Hepatocyte (in vitro differentiated cells): ENCODE measurements at regions not wholly inside any gene's neighbourhood (a gene's known extent, or its start where the extent isn't known, plus 50 kb on each side); places are given as distances from the start of the nearest gene placed in this dataset.
A peak's percentile ranks its signal among the peaks of the same experiment; 100 is the strongest.

Experiments
- DNase-seq: peaks from one replicate; pipeline ENCODE4 v3.0.0-alpha.2; 2016; ENCODE audit warnings: low spot score
- H2AFZ ChIP-seq: fragments of 200-600 bp; sonication (generic); 2 replicates; pipeline ENCODE4 v1.6.0; 2016; ENCODE audit warnings: antibody characterized with exemption, mild to moderate bottlenecking
- H3K27ac ChIP-seq: fragments of 200-600 bp; sonication (generic); 2 replicates; pipeline ENCODE4 v1.5.1; 2016; ENCODE audit warnings: mild to moderate bottlenecking
- H3K27me3 ChIP-seq: fragments of 200-600 bp; sonication (generic); 2 replicates; pipeline ENCODE4 v1.6.1; 2016
- H3K36me3 ChIP-seq: fragments of 200-600 bp; sonication (generic); replicated peaks from 2 replicates; pipeline ENCODE4 v1.5.1; 2016; ENCODE audit warnings: low read depth; ENCODE audit not compliant: insufficient read depth
- H3K4me1 ChIP-seq: fragments of 200-600 bp; sonication (generic); 2 replicates; pipeline ENCODE4 v1.5.1; 2016; ENCODE audit warnings: mild to moderate bottlenecking, moderate library complexity; ENCODE audit not compliant: insufficient read depth
- H3K4me2 ChIP-seq: fragments of 200-600 bp; sonication (generic); 2 replicates; pipeline ENCODE4 v1.6.0; 2016
- H3K4me3 ChIP-seq: fragments of 200-600 bp; sonication (generic); 2 replicates; pipeline ENCODE4 v1.5.1; 2016; ENCODE audit warnings: mild to moderate bottlenecking
- H3K79me2 ChIP-seq: fragments of 200-600 bp; sonication (generic); 2 replicates; pipeline ENCODE4 v1.6.0; 2017; ENCODE audit warnings: mild to moderate bottlenecking
- H3K9me2 ChIP-seq: fragments of 200-600 bp; sonication (generic); replicated peaks from 2 replicates; pipeline ENCODE4 v1.6.0; 2017; ENCODE audit warnings: mild to moderate bottlenecking; ENCODE audit not compliant: insufficient read depth
- H3K9me3 ChIP-seq: fragments of 200-600 bp; sonication (generic); 2 replicates; pipeline ENCODE4 v1.5.1; 2016; ENCODE audit warnings: low read depth, mild to moderate bottlenecking
- H4K20me1 ChIP-seq: fragments of 200-600 bp; sonication (generic); 2 replicates; pipeline ENCODE4 v1.6.0; 2016; ENCODE audit warnings: mild to moderate bottlenecking; ENCODE audit not compliant: insufficient read depth, poor library complexity, severe bottlenecking
- CTCF ChIP-seq: fragments of 200-600 bp; sonication (generic); IDR thresholded peaks from 2 replicates; pipeline ENCODE4 v1.5.1; 2016; ENCODE audit warnings: antibody characterized with exemption, mild to moderate bottlenecking; ENCODE audit not compliant: poor library complexity
- EZH2 ChIP-seq: fragments of 200-600 bp; sonication (generic); IDR thresholded peaks from 2 replicates; pipeline ENCODE4 v1.6.1; 2016; ENCODE audit warnings: antibody characterized with exemption, mild to moderate bottlenecking, borderline replicate concordance
- EZH2phosphoT487 ChIP-seq: fragments of 200-600 bp; sonication (generic); IDR thresholded peaks from one replicate; pipeline ENCODE4 v1.6.1; 2018; ENCODE audit warnings: antibody characterized with exemption, mild to moderate bottlenecking, low read depth, moderate library complexity; ENCODE audit not compliant: unreplicated experiment, severe bottlenecking
- WGBS: methylation state at CpG from one replicate; pipeline ENCODE4 v1.1.6; 2016; ENCODE audit warnings: low lambda C conversion rate; ENCODE audit errors: missing lambda C conversion rate; 5-methylcytosine and 5-hydroxymethylcytosine counted together

GRCh38 chr11:98289617-98290263 lies 731.0 kb upstream of the CNTN5 start:
- Histone ChIP-seq H3K79me2 (no peaks in the 10 kb centered on the region), H3K9me2 (no peaks in the 10 kb centered on the region)
- 84% methylated on average over 3 of the region's 3 CpGs for WGBS

GRCh38 chr11:98296091-98296880 lies 724.5 kb upstream of the CNTN5 start:
- Histone ChIP-seq H3K36me3 (no peaks in the 10 kb centered on the region), H3K4me3 (no peak overlapping the region)
- 66% methylated on average over 4 of the region's 4 CpGs for WGBS

More at GRCh38 chr11:98289617-98290263, 731.0 kb upstream of the CNTN5 start:
- Histone ChIP-seq H4K20me1 (no peaks in the 10 kb centered on the region), H3K4me3 (no peak overlapping the region), H3K27ac (no peak overlapping the region), H3K4me1 (no peaks in the 10 kb centered on the region), H3K4me2 (no peak overlapping the region), H3K36me3 (no peaks in the 10 kb centered on the region), H3K27me3 (no peaks in the 10 kb centered on the region), H2AFZ (no peak overlapping the region), H3K9me3 (no peaks in the 10 kb centered on the region)
- no peak for DNase-seq
- no peak for TF ChIP-seq EZH2phosphoT487
- TF ChIP-seq EZH2, result no peak
- no peak for TF ChIP-seq CTCF

GRCh38 chr11:98300719-98301118 lies 720.0 kb upstream of the CNTN5 start:
- no peak overlapping the region for H2AFZ ChIP-seq
- no peaks in the 10 kb centered on the region for H3K9me2 ChIP-seq
- no peaks in the 10 kb centered on the region for H4K20me1 ChIP-seq
- H3K36me3 ChIP-seq, result no peaks in the 10 kb centered on the region
- H3K27ac ChIP-seq, result no peak overlapping the region
- no peaks in the 10 kb centered on the region for H3K79me2 ChIP-seq
- H3K27me3 ChIP-seq, result no peaks in the 10 kb centered on the region
- H3K4me2 ChIP-seq, result no peak overlapping the region
- no peaks in the 10 kb centered on the region for H3K9me3 ChIP-seq
- 76% methylated on average over 3 of the region's 3 CpGs for WGBS
- no peaks in the 10 kb centered on the region for H3K4me1 ChIP-seq
- H3K4me3 ChIP-seq, result no peak overlapping the region
- no peak for DNase-seq
- TF ChIP-seq EZH2phosphoT487, result no peak
- TF ChIP-seq EZH2, result no peak
- TF ChIP-seq CTCF, result no peak

More at GRCh38 chr11:98296091-98296880, 724.5 kb upstream of the CNTN5 start:
- Histone ChIP-seq H3K79me2 (no peaks in the 10 kb centered on the region), H2AFZ (peak overlapping the region; percentile 56), H3K4me2 (no peak overlapping the region), H3K9me2 (no peaks in the 10 kb centered on the region), H3K27ac (no peak overlapping the region), H4K20me1 (no peaks in the 10 kb centered on the region), H3K9me3 (no peaks in the 10 kb centered on the region), H3K27me3 (no peaks in the 10 kb centered on the region), H3K4me1 (no peaks in the 10 kb centered on the region)
- no peak for TF ChIP-seq CTCF
- no peak for TF ChIP-seq EZH2
- no peak for TF ChIP-seq EZH2phosphoT487
- DNase-seq, result no peak
